ENCODE measurements at regions not wholly inside any gene's neighbourhood (a gene's known extent, or its start where the extent isn't known, plus 50 kb on each side); places are given as distances from the start of the nearest gene placed in this dataset.

DNA sequence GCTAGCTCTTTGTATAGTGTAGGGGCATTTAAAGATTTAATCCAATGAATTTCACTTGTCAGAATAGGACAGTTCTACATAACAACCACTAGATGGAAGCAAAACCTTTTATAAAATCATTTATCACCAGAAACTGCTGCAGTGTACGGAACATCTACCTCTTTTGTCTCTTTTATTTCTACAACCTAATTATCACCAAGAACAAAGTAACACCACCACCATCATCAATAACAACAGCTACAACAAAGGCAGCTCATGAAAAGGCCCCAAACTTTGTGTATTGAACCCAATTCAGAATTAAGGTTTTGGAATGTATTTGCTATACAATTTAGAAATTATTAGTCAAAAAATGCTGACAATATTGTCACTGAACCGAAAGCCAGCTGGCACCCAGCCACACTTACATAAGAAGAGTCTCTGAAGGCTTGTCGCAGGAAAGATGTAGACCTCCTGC lies 260.9 kb upstream of the RPS6KA3 start:
- Histone ChIP-seq H3K79me2 (ENCODE audit: insufficient read depth, low read length) (no peaks in the 10 kb centered on the region), H2AFZ (ENCODE audit: low read depth, low read length) (no peak overlapping the region), H3K9ac (ENCODE audit: low read length) (no peak overlapping the region), H3K4me3 (ENCODE audit: insufficient read depth, low read depth, low read length) (no peak overlapping the region), H3K4me1 (ENCODE audit: insufficient read depth, low read length) (peaks cover 9% of the 10 kb centered on the region), H3K27me3 (ENCODE audit: insufficient read depth, low read length) (no peaks in the 10 kb centered on the region), H4K20me1 (ENCODE audit: insufficient read depth, low read length) (no peaks in the 10 kb centered on the region), H3K36me3 (ENCODE audit: insufficient read depth, low read length) (no peaks in the 10 kb centered on the region), H3K4me2 (ENCODE audit: low read length) (peak overlapping the region; percentile 57), H3K9me3 (ENCODE audit: insufficient read depth, low read depth, low read length) (no peaks in the 10 kb centered on the region), H3K27ac (ENCODE audit: low read depth, low read length) (no peak overlapping the region)
- TF ChIP-seq CTCF (IDR thresholded peaks at IDR 0.05; ENCODE audit: insufficient read depth, low read depth, low read length) = peak; percentile 27
- no peak for TF ChIP-seq EZH2 (IDR thresholded peaks at IDR 0.05; ENCODE audit: insufficient read depth, low read length)
- FAIRE-seq (peak; percentile 98), DNase-seq (ENCODE audit: low read depth) (no peak)
- no peaks in the 10 kb centered on the region for H3K27me3 Mint-ChIP-seq (ENCODE audit: low read depth, unreplicated experiment)
- H3K4me3 Mint-ChIP-seq (ENCODE audit: unreplicated experiment) = no peak overlapping the region
- H3K27ac Mint-ChIP-seq (ENCODE audit: unreplicated experiment) = no peak overlapping the region
- peaks cover 16% of the 10 kb centered on the region for H3K4me1 Mint-ChIP-seq (ENCODE audit: low read depth, unreplicated experiment)
- no peaks in the 10 kb centered on the region for H3K9me3 Mint-ChIP-seq (ENCODE audit: unreplicated experiment)
- no peaks in the 10 kb centered on the region for H3K36me3 Mint-ChIP-seq (ENCODE audit: low read depth, unreplicated experiment)

GRCh38 chrX:20527041-20527440 lies 260.3 kb upstream of the RPS6KA3 start:
- no peaks in the 10 kb centered on the region for H3K27me3 Mint-ChIP-seq (ENCODE audit: low read depth, unreplicated experiment)
- H3K36me3 Mint-ChIP-seq (ENCODE audit: low read depth, unreplicated experiment) = no peaks in the 10 kb centered on the region
- DNase-seq (ENCODE audit: low read depth) (no peak), FAIRE-seq (no peak)
- Histone ChIP-seq H3K4me3 (ENCODE audit: insufficient read depth, low read depth, low read length) (no peak overlapping the region), H3K9me3 (ENCODE audit: insufficient read depth, low read depth, low read length) (no peaks in the 10 kb centered on the region), H3K36me3 (ENCODE audit: insufficient read depth, low read length) (no peaks in the 10 kb centered on the region), H3K27me3 (ENCODE audit: insufficient read depth, low read length) (no peaks in the 10 kb centered on the region), H3K4me1 (ENCODE audit: insufficient read depth, low read length) (peaks cover 9% of the 10 kb centered on the region), H3K27ac (ENCODE audit: low read depth, low read length) (no peak overlapping the region), H3K4me2 (ENCODE audit: low read length) (no peak overlapping the region), H4K20me1 (ENCODE audit: insufficient read depth, low read length) (no peaks in the 10 kb centered on the region), H3K79me2 (ENCODE audit: insufficient read depth, low read length) (no peaks in the 10 kb centered on the region), H3K9ac (ENCODE audit: low read length) (no peak overlapping the region), H2AFZ (ENCODE audit: low read depth, low read length) (no peak overlapping the region)
- no peaks in the 10 kb centered on the region for H3K9me3 Mint-ChIP-seq (ENCODE audit: unreplicated experiment)
- H3K4me1 Mint-ChIP-seq (ENCODE audit: low read depth, unreplicated experiment) = peaks cover 16% of the 10 kb centered on the region
- no peak for TF ChIP-seq CTCF (IDR thresholded peaks at IDR 0.05; ENCODE audit: insufficient read depth, low read depth, low read length)
- no peak for TF ChIP-seq EZH2 (IDR thresholded peaks at IDR 0.05; ENCODE audit: insufficient read depth, low read length)
- H3K27ac Mint-ChIP-seq (ENCODE audit: unreplicated experiment) = no peak overlapping the region
- no peak overlapping the region for H3K4me3 Mint-ChIP-seq (ENCODE audit: unreplicated experiment)

GRCh38 chrX:20523626-20524312 lies 257.1 kb upstream of the RPS6KA3 start:
- Histone ChIP-seq H3K27ac (ENCODE audit: low read depth, low read length) (no peak overlapping the region), H3K36me3 (ENCODE audit: insufficient read depth, low read length) (no peaks in the 10 kb centered on the region), H3K9me3 (ENCODE audit: insufficient read depth, low read depth, low read length) (no peaks in the 10 kb centered on the region), H3K9ac (ENCODE audit: low read length) (no peak overlapping the region), H3K27me3 (ENCODE audit: insufficient read depth, low read length) (no peaks in the 10 kb centered on the region), H3K4me3 (ENCODE audit: insufficient read depth, low read depth, low read length) (no peak overlapping the region), H3K79me2 (ENCODE audit: insufficient read depth, low read length) (no peaks in the 10 kb centered on the region), H3K4me1 (ENCODE audit: insufficient read depth, low read length) (no peaks in the 10 kb centered on the region), H4K20me1 (ENCODE audit: insufficient read depth, low read length) (no peaks in the 10 kb centered on the region), H2AFZ (ENCODE audit: low read depth, low read length) (no peak overlapping the region), H3K4me2 (ENCODE audit: low read length) (no peak overlapping the region)
- Mint-ChIP-seq H3K27me3 (ENCODE audit: low read depth, unreplicated experiment) (no peaks in the 10 kb centered on the region), H3K4me1 (ENCODE audit: low read depth, unreplicated experiment) (peaks cover 2% of the 10 kb centered on the region), H3K36me3 (ENCODE audit: low read depth, unreplicated experiment) (no peaks in the 10 kb centered on the region), H3K9me3 (ENCODE audit: unreplicated experiment) (no peaks in the 10 kb centered on the region), H3K4me3 (ENCODE audit: unreplicated experiment) (no peak overlapping the region), H3K27ac (ENCODE audit: unreplicated experiment) (no peak overlapping the region)
- no peak for DNase-seq (ENCODE audit: low read depth)
- FAIRE-seq = peak; percentile 41
- TF ChIP-seq EZH2 (IDR thresholded peaks at IDR 0.05; ENCODE audit: insufficient read depth, low read length) (no peak), CTCF (IDR thresholded peaks at IDR 0.05; ENCODE audit: insufficient read depth, low read depth, low read length) (no peak)

Measured in astrocyte (in vitro differentiated cells and primary cell).